Activated effector memory CD4-positive, alpha-beta T cell treated with anti-CD3 and anti-CD28 coated beads, Interleukin-2, amount 50 U/mL, for 16 hours (primary cell): ENCODE measurements at regions not wholly inside any gene's neighbourhood (a gene's known extent, or its start where the extent isn't known, plus 50 kb on each side); places are given as distances from the start of the nearest gene placed in this dataset.

Experiments used
- DNase-seq: peaks from one replicate; pipeline ENCODE4 v3.0.0-alpha.2; 2020

DNA sequence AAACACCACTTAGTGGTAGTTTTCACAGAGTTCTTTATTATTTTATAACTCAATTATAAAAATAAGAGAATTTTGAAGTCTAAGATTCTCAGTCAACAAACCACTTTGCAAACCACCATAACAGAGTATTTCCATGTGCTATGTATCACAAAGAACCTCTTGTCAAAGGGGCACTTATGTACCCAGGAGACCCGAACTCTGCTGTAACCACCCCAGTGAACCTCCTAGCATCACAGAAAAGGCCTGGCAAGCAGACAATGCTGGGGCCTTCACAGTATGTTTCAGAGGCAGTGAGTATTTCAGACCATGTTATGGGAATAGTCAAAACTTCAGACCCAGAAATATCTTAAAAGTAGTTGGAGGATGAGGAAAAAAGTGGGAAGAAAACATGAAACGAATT is 714.1 kb downstream of the EFNB2 start:
- no peak for DNase-seq

DNA sequence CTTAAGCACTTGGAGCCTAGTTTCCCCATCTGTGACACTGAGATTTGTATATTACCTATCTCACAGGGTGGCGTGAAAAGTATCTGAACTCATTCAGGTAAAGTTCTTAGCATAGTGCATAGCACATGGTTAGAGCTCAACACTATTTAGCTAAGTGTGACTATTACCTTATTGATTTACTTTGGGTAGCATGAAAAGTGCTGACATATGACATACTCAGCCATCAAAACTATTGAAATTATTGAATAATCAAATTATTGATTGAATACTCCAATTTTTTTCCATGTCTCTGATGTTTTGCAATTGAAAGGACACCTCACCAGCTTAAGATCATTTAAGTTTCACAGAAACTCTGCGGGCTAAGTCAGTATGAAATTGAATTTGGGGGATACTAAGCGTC is 715.0 kb downstream of the EFNB2 start:
- no peak for DNase-seq

DNA sequence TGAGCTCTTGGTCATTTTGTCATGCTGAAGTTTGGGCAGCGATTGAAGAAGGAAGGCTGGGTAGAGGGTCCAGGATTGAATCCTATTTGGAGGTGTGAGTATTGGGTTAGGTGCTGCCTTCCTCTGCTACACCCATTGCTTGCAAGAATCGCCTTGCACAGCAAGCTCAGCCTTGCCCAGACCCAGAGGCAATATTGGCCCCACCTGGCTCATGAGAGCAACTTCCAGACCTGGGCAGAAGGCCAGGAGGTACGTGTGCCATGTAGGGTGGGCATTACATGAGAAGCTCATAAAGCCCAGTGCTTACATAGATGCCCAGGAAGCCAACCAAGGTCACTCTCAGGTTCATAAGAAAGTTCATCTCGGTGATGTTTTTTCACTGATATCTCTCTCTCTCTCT is 718.0 kb downstream of the EFNB2 start:
- no peak for DNase-seq

DNA sequence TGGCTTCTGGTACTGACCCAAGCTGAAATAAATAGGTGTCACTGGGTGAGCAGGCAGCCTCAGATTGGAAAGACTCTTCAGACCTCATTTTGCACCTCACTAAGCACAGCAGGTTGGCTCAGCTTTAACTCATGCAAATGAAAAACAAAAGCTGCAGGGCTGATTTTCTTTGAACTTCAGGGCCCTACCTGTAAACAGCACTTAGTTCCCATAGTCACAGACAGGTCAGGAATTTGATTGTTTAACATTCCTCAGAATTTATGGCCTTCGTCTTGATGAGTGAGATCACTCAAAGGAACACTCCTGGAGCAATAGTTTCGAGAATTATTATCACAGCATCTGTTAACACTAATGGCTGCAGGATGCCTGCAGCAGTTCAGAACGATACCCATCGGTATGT is 718.5 kb downstream of the EFNB2 start:
- DNase-seq = no peak

DNA sequence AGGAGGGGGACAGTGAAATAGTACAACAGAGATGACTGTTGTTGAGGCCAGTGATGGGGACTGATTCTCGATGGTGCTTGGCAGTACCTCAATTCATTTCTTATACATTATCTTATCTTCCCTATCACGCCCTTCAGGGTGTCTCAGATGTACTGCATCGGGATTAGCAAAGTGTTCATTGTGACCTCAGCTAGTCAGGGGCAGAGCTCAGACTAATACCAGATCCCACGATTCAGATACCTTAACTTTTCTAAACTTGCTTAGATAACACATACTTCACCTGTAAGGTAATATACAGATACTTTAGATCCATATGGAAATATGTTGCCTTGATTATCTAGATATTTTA is 720.6 kb downstream of the EFNB2 start:
- DNase-seq = no peak

DNA sequence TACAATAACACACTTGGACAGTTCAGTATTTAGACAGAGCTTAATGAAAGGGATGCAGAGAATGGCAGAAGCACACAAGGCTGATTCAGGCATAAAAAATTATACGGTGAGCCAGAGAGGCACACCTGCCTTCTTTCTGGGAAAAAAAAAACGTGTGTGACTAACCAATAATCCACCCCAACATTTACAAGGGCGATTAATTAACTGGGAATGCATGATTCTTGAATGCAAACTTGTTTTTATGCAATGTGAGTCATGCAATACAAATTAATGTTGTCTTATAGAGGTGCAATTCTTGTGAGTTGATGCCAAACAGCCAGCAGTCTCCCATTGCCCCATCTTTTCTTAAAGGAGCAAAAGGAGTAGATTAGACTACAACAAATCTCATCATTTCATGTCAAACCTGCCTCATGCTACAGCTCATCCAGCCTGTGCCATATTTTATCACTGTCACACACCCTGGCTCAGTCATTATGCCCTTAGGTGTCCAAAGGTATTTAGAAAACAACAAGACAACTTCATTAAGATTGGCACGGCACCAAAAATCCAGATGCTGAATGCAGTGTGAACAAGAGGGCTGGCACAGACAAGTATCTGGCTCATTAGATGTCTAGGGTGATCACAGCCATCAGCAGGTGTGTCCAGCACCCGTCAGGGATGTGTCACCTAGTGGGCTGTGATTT is 721.1 kb downstream of the EFNB2 start:
- no peak for DNase-seq

DNA sequence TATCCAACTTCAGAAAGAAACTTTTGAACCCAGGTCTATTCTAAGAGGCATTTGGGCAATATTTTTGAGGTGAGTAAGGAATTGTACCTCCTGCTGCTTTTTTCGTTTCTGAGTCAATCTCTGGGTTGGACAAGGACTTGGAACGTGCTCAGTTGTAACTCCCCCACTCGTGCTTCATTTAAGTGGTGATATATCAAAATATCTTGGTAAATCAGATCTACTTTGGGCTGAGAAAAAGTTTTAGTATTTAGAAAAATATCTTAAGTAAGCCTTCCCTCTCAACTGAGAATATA is 728.9 kb downstream of the EFNB2 start:
- DNase-seq = no peak

DNA sequence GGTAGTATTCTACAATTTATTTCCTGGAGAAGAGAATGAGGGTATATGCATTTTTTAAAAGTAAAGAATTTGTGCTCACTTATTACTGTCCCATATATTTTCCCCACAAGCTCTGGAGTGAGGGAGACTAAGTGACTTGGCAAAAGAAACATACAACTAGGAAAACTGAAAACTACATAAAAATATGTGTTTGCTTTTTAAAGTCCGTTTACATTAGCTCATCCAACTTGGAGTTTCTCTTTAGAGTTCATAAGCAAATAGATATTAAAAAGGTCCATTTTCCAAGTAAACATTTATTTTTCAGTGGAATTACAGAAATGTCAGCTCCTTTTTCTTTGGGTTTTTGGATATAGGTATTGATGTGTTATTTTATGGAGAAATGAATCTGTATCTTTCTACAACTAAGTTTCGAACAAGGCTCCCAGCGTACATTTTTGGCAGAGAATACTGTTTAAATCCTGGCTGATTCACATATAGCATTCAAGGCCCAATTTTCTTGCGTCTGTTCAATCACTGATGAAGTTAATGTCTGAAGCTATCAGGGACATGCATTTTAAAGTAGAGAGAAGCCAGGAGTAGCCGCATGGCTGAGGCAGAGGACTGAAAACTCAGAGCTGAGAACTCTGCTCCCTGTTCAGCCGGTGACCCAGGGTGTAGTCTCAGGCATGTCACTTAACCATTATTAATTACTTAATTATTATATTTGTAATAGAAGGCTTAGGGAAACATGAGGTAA is 729.4 kb downstream of the EFNB2 start:
- no peak for DNase-seq

DNA sequence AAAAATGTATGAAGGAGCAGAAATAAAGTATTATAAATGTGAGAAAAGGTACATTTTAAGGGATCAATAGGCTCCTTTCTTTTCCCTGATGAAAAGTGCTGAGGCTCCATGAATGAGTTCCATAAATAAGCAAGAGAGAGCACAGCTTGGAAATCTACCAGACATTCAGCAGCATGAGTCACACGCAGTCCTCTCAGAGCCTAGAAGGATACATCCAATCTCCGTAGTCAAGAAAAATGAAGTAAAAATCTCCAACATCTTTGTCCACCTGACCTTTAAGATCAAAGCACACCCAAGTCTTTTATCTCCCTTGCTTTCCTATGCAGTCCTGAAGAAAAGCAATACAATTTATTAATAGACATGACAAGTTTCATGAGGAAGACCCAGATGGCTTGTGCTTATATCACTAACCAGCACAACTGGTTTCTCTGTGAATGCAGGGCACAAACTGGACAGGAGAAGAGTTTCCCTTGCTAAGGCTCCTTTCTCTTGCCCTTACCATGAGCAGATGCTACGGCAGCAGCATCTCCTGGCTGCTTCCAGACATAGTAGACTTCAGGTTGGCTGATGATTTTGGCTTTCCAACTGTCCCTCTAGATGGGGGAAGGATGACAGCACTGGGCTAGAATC is 730.8 kb downstream of the EFNB2 start:
- no peak for DNase-seq

DNA sequence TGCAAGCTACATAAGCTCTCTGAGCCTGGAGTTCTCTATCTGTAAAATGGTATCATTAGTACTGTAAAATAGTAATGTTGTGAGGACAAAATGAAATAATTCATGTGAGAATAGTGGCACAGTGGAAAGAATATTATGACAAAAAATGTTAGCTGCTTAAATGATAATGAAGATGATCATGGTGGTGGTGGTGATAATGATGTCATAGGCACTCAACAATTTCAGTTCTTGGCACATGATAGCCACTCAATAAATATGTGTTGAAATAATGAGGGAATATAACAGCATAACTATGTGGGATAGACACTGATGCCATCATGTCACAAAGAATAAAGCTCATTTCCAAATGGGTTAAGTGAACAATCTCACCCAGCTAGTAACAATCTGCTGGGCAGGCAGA is 736.3 kb downstream of the EFNB2 start:
- DNase-seq = no peak

DNA sequence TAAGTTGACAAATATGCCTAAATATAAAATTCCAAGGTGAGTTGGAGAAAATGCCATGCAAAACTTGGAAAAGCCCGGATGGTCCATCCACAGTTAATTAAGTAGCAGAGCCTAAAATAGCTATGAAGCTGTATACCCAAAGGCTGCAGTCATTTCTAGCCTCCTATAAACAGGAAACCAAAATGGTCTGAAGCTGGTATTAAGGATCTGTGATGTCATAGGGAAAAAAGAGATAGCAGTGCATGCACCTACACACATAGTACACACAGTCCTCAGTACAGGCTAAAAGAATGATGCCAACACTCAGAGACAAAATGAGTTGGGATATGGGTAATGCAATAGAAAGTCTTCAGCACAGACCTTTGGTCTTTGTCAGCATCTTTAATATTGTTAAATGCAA is 736.9 kb downstream of the EFNB2 start:
- no peak for DNase-seq

DNA sequence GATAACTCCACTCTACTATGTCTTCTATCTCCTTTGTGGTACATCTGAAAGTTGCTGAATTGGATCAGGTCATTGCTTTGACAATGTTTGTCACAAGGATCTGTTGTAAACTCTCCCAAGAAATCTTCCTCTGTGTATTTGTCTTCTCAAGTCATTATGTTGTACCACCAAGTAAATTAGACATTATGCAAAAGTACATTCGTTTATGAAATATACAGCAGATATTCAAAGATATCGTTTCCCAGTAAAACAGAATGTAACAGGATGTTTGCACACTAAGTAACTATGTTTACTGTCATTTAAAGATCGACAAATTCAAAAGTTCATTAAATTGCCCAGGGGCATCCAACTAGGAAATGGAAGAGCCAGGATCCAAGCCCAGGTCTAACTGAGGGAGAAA is 739.4 kb downstream of the EFNB2 start:
- DNase-seq = no peak

DNA sequence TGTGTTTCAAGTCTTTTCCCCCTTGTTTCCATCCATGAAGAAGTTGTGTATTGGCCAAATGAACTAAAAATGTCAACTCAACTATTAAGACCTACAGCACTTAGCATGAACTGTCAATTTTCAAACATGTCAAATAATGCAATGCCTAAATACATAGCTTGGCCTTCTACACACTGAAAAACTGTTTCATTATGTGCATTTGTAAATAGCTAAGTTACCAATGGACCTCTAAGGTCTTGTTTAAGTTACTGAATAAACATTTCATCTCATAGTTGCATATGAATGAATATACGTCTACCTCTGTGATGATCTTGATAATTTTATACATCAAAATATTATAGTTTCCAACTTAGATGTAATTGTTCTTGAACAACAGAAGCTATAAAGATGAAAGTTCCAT is 744.5 kb downstream of the EFNB2 start:
- DNase-seq = no peak

DNA sequence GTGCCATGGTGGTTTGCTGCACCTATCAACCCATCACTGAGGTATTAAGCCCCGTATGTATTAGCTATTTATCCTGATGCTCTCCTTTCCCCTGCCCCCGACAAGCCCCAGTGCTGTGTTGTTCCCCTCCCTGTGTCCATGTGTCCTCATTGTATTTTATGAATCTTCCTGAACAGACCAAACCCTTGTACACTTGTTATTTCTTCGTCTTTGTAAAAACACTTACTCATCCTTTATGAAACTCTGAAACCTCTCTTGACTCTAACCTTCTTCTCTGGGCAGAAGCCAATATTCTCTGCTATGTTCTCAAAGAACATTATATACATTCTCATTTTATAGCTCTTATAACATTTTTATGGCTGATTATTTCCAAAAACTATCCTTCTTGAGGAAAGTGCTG is 746.9 kb downstream of the EFNB2 start:
- no peak for DNase-seq

DNA sequence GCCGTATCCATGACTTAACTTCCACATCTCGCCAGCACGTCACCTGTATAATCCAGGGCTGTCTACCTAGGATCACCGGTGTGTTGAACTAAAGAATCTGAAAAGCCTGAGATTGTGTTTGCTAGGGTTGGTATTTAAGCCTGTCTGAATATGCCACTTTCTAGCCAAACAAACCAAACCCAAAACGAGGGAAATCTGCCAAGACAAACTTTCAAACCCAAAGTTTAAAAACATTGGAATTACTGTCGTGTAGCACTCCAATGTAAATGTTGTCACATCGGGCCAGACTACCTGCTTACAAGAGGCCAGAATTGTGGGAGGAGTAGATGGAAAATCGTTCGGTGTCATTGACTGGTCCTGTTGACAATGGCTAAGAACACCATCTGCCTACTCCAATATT is 747.8 kb downstream of the EFNB2 start:
- DNase-seq = no peak

DNA sequence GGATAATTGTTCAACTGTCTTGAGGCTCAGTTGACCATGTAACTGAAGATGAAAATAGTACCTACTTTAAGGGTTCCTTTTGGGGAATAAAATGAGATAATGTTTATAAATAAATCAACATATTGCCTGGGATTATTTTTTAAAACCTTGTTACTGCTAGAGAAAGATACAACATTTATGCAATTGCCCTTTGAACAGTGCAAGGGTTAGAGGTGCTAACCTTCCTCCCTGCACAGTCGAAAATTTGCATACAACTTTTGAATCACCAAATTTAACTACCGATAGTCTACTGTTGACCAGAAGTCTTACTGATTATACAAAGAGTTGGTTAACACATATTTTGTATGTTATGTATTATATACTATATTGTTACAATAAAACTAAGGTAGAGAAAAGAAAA is 750.0 kb downstream of the EFNB2 start:
- no peak for DNase-seq

DNA sequence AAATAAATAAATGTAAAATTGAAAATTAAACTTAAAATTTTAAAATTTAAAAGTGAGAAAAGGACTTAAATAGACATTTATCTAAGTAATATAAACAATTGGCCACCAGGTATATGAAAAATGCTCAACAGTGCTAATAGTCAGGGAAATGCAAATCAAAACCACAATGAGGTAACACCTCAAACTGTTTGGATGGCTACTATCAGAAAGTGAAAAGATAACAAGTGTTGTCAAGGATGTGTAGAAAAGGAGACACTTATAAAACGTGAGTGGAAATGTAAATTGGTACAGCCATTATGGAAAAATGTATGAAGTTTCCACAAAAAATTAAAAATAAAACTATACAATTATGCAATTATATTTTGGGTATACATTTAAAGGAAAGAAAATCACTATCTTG is 752.2 kb downstream of the EFNB2 start:
- DNase-seq = no peak

DNA sequence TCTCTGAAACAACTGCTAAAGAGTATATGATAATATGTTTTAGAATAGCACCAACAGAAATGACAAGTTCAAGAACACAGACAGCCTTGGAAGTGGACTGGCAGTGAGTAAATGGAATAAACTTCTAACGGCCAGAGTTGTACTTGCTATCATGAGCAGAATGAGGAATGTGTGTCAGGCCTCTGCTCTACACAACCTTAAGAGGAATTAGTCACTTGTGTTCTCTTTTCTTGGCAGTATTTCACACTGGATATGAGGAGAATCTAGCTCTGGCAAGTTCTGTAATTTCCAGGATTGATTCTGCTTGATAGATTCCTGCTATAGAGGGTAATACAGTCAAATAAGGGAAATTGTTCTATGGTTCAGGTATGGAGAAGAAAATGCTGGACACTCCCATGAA is 757.3 kb downstream of the EFNB2 start:
- DNase-seq = no peak

DNA sequence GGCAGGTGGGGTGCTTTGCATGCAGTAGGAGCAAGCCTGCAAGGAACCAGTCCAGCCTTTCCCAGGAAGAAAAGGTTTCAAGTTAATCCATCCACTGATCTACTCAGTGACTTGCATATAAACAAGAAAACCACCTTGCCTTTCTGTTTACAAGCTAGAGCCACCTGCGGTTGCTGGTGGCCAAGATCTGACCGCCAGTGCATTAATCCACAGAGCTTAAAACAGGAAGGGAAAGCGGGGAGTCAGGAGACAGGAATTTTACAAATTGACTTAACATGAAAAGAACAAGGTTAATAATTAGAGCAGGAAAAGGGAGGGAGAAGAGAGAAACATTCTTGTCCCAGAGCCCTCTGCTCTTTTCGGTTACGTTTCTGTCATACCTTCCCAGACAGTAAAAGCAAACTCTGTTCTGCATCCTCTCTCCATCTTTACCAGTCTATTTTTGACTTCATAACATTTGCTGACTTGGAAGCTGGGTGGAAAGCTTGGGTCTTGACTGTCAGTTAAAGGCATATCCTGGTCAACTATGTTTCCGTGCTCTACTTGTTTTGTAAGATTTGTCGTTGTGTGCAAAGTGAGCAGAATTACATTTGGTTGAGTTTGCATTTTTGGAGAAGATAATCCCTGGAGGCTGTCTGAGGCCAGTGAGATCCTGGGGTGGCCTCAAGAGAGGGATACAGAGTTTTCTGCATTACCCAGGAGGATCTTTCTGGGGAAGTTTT is 760.6 kb downstream of the EFNB2 start:
- no peak for DNase-seq

DNA sequence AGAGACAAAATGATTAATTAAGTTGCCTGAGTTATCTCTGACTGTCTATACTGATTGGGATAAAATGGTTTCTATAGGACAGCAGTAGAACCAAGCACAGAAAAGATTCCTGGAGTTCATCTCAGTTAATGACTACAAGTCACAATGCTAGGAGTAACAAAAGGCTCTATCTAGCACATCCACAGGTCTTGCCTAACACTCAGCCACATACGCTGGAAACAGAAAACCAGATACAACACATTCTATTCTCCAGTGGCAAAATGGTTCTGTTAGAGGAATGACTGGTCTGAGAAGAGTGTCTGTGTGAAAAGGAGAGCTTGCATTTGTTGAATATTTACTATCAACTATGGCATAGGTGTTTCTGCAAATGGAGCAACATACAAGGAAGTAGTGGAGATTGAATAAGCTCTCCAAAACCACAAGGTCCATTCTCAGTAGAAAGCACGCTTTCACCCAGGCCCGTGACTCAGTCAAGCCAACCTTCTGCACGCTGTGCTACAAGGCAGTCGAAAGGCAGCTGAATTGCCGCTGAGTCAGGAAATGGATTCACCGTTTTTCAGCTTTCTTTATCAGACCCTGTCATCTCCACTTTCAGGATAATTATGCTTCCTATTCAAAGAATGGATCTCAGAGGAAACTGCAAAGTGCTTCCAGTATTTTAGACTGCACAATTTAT is 761.5 kb downstream of the EFNB2 start:
- no peak for DNase-seq

DNA sequence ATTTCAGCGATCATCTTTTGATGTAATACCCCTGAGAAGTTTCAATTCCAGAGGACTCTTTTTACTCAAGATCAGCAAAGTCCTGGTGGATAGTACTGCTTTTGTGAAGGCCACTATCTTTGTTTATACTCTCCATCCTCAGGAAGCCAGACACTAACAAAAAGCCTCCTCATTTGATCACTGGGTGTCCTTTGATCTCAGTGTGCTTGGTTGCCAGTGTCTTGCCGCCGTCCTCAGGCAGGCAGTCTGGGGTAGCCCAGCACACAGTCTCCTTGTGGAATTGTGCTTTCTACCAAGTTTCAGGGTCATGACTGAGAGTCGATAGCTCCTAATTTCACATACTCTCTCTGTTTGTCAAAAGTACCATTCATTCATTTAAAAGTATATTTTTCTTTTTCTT is 762.2 kb downstream of the EFNB2 start:
- no peak for DNase-seq

DNA sequence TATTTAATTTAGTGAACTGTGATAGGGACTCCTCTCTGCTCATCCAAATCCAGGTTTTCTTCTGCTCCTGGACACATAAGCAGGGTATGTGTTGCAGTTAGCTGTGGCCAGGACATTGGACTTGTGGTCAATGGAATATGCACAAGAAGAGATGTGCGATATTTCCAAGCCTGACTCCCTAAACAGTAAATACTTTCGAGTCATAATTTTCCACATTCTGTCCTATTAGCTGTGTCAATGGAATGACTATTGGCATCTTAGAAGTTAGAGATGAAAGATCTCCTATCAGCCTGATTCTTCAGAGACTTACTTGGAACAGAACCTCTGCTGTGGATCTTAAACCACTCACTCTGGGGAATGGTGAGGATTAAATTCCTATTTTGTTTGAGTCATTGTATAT is 771.0 kb downstream of the EFNB2 start:
- DNase-seq = no peak

DNA sequence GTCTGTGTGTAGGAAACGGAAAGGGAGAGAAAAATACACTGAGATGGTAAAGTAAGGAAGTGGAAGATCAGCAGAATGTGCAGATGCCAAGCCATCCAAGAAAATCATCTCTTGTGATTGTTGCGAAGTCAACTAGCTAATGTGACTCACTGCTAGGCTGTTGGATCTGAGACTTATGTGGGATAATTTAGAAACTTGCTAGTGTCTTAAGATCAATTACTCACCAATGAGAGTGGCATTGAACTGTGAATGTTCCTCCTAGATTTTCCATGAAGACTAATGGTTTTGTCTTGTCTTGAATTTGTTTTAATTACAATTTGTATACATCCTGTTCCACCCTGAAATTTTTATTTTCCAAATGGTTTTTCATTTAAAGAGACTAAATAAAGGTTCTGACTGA is 771.6 kb downstream of the EFNB2 start:
- no peak for DNase-seq

DNA sequence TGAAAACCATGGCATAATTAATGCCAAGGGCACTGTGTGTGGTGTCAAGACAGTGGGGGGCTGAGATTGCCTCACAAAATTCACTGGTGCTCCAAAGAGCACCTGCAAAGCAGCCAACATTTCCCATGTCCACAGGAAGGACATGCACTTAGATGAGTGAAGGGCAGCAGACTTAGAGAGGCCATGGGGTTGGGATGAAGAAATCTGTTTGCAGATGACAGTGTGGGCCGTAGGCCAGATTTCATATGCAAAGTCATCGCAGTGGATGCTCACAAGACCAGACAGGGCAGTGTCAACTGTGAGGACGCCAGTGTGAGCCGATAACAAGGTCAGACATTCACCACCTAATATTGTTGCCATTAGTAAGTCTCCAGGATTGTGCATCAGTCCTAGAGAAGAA is 773.4 kb downstream of the EFNB2 start:
- no peak for DNase-seq
